A549 (cell line): ENCODE measurements at regions not wholly inside any gene's neighbourhood (a gene's known extent, or its start where the extent isn't known, plus 50 kb on each side); places are given as distances from the start of the nearest gene placed in this dataset.

Experiments used
- ATAC-seq, 2 experiments: fragments of 200-7000 bp in 1 of 2; fragments of >200 bp in 1 of 2; cut with Nextera tagmentation in 1 of 2; cut with Tn5 transposase in 1 of 2; 3 replicates each; pipeline versions ENCODE4 v1.8.0 to v1.9.1; 2018 to 2020; ENCODE audit warnings: mild to moderate bottlenecking in 1 of 2, moderate library complexity in 1 of 2
- CTCF ChIA-PET: fragments of 300-600 bp; sonication (Branson Sonifier 250); formaldehyde crosslinking; extraction: SDS; loops from one replicate; lab custom pipeline; 2021; ENCODE audit warnings: antibody characterized with exemption, inconsistent platforms; lab: Yijun Ruan, JAX
- POLR2A ChIA-PET: fragments of 350-600 bp; formaldehyde crosslinking; extraction: SDS; loops from one replicate; lab custom pipeline; 2021; ENCODE audit warnings: antibody characterized with exemption, inconsistent platforms; lab: Yijun Ruan, JAX
- DNase-seq, 2 experiments: peaks; one replicate each; pipeline versions ENCODE4 v3.0.0 to v3.0.0-alpha.2; 2011 to 2016; ENCODE audit warnings: low read depth in 1 of 2, low spot score in 1 of 2
- FAIRE-seq: peaks from 2 replicates; lab custom pipeline; 2011; peaks lifted over from hg19 to GRCh38; lab: Jason Lieb, UNC
- H3K27ac ChIP-seq, 2 experiments: fragments of >200 bp; sonication (Bioruptor Twin); formaldehyde crosslinking; 3 replicates each; pipeline ENCODE4 v1.5.1; 2016 to 2017
- H3K4me1 ChIP-seq: fragments of >200 bp; sonication (Bioruptor Twin); formaldehyde crosslinking; 3 replicates; pipeline ENCODE4 v1.6.1; 2016
- H3K4me2 ChIP-seq: fragments of >200 bp; sonication (Bioruptor Twin); formaldehyde crosslinking; 3 replicates; pipeline ENCODE4 v1.6.1; 2016
- H3K4me3 ChIP-seq: fragments of >200 bp; sonication (Bioruptor Twin); formaldehyde crosslinking; 3 replicates; pipeline ENCODE4 v1.5.1; 2016
- H3K9me3 ChIP-seq: fragments of >200 bp; sonication (Bioruptor Twin); formaldehyde crosslinking; 3 replicates; pipeline ENCODE4 v1.6.1; 2016
- ATOH8 ChIP-seq: fragments of 250-450 bp; sonication (Bioruptor Pico); IDR thresholded peaks from 2 replicates; pipeline ENCODE4 v1.5.0; 2020; ENCODE audit warnings: low read depth, mild to moderate bottlenecking, moderate library complexity
- BCL3 ChIP-seq: fragments of >200 bp; sonication (Bioruptor Twin); formaldehyde crosslinking; IDR thresholded peaks from 3 replicates; pipeline ENCODE4 v1.6.1; 2016
- CEBPB ChIP-seq, 2 experiments: fragments of >200 bp in 1 of 2; sonication (Bioruptor Twin) in 1 of 2; formaldehyde crosslinking in 1 of 2; IDR thresholded peaks; 2 replicates each; pipeline ENCODE4 v1.6.1; 2012 to 2016
- CHD2 ChIP-seq: fragments of 150-350 bp; IDR thresholded peaks from 2 replicates; pipeline ENCODE4 v1.6.1; 2014; ENCODE audit warnings: low read length; ENCODE audit not compliant: partially characterized antibody
- CHD4 ChIP-seq: fragments of 200-600 bp; sonication (generic); IDR thresholded peaks from 2 replicates; pipeline ENCODE4 v1.6.1; 2016; ENCODE audit warnings: antibody characterized with exemption, mild to moderate bottlenecking, borderline replicate concordance
- EHF ChIP-seq: fragments of 250-450 bp; sonication (Bioruptor Pico); IDR thresholded peaks from 2 replicates; pipeline ENCODE4 v1.5.0; 2020; ENCODE audit warnings: mild to moderate bottlenecking
- EP300 ChIP-seq, 2 experiments: fragments of >200 bp; sonication (Bioruptor Twin); formaldehyde crosslinking; IDR thresholded peaks; 2 replicates in 1 of 2; 3 replicates in 1 of 2; pipeline ENCODE4 v1.6.1; 2016 to 2017
- ESRRA ChIP-seq: fragments of 150-350 bp; IDR thresholded peaks from 2 replicates; pipeline ENCODE4 v1.6.1; 2014; ENCODE audit warnings: mild to moderate bottlenecking, low read length, borderline replicate concordance
- FOSB ChIP-seq: fragments of 250-450 bp; sonication (Bioruptor Pico); IDR thresholded peaks from 2 replicates; pipeline ENCODE4 v1.5.0; 2020; ENCODE audit warnings: mild to moderate bottlenecking, moderate library complexity
- HDAC2 ChIP-seq: fragments of 200-600 bp; sonication (generic); IDR thresholded peaks from 2 replicates; pipeline ENCODE4 v1.6.1; 2016
- HES2 ChIP-seq: fragments of >200 bp; sonication (Bioruptor Twin); formaldehyde crosslinking; IDR thresholded peaks from 2 replicates; pipeline ENCODE4 v1.6.1; 2016
- HEYL ChIP-seq: fragments of 250-450 bp; sonication (Bioruptor Pico); IDR thresholded peaks from 2 replicates; pipeline ENCODE4 v1.8.0; 2021; ENCODE audit warnings: mild to moderate bottlenecking, moderate library complexity
- HOXA7 ChIP-seq: fragments of 250-450 bp; sonication (Bioruptor Pico); IDR thresholded peaks from 2 replicates; pipeline ENCODE4 v1.5.0; 2020; ENCODE audit warnings: mild to moderate bottlenecking, moderate library complexity
- HOXB13 ChIP-seq: fragments of 250-450 bp; sonication (Bioruptor Pico); IDR thresholded peaks from 2 replicates; pipeline ENCODE4 v1.5.0; 2020; ENCODE audit warnings: low read depth, mild to moderate bottlenecking, moderate library complexity
- JUN ChIP-seq, 2 experiments: fragments of >200 bp; sonication (Bioruptor Twin); formaldehyde crosslinking; IDR thresholded peaks; 2 replicates in 1 of 2; 3 replicates in 1 of 2; pipeline ENCODE4 v1.6.1; 2016 to 2017
- KDM5A ChIP-seq: fragments of 200-600 bp; sonication (generic); IDR thresholded peaks from 2 replicates; pipeline ENCODE4 v1.6.1; 2016; ENCODE audit warnings: antibody characterized with exemption, mild to moderate bottlenecking
- MAFK ChIP-seq: fragments of 450-650 bp; IDR thresholded peaks from 2 replicates; pipeline ENCODE4 v1.6.1; 2014; ENCODE audit not compliant: partially characterized antibody
- MYC ChIP-seq: IDR thresholded peaks from 2 replicates; pipeline ENCODE4 v1.6.1; 2012; ENCODE audit warnings: mild to moderate bottlenecking, inconsistent platforms, low read length, improper control_type of control experiment, borderline replicate concordance
- NFE2L2 ChIP-seq: fragments of 150-350 bp; conservative IDR thresholded peaks from 2 replicates; pipeline ENCODE4 v1.6.1; 2014; ENCODE audit warnings: low read length
- POLR2A ChIP-seq: IDR thresholded peaks from 2 replicates; pipeline ENCODE4 v1.6.1; 2012; ENCODE audit warnings: mild to moderate bottlenecking, low read length
- RARB ChIP-seq: fragments of 250-450 bp; sonication (Bioruptor Pico); IDR thresholded peaks from 2 replicates; pipeline ENCODE4 v1.8.0; 2021; ENCODE audit warnings: mild to moderate bottlenecking, moderate library complexity
- RCOR1 ChIP-seq: fragments of 150-350 bp; IDR thresholded peaks from 2 replicates; pipeline ENCODE4 v1.6.1; 2014; ENCODE audit warnings: antibody characterized with exemption, low read length, low read depth
- REST ChIP-seq: fragments of 200-600 bp; sonication (generic); IDR thresholded peaks from 2 replicates; pipeline ENCODE4 v1.6.1; 2016; ENCODE audit warnings: antibody characterized with exemption, mild to moderate bottlenecking, moderate library complexity
- RFX5 ChIP-seq: fragments of 450-650 bp; IDR thresholded peaks from 2 replicates; pipeline ENCODE4 v1.7.1; 2014; ENCODE audit warnings: antibody characterized with exemption, mild to moderate bottlenecking, moderate library complexity
- SREBF2 ChIP-seq: fragments of 450-650 bp; IDR thresholded peaks from 2 replicates; pipeline ENCODE4 v1.6.1; 2014; ENCODE audit warnings: mild to moderate bottlenecking, moderate library complexity
- TP53 ChIP-seq: fragments of 250-450 bp; sonication (Bioruptor Pico); IDR thresholded peaks from 2 replicates; pipeline ENCODE4 v1.5.0; 2021; ENCODE audit warnings: mild to moderate bottlenecking, moderate library complexity
- USF2 ChIP-seq: fragments of 450-650 bp; IDR thresholded peaks from 2 replicates; pipeline ENCODE4 v1.6.1; 2014; ENCODE audit warnings: antibody characterized with exemption
- ZFP36 ChIP-seq: fragments of 450-650 bp; IDR thresholded peaks from 2 replicates; pipeline ENCODE4 v1.6.1; 2014; ENCODE audit warnings: borderline replicate concordance; ENCODE audit not compliant: partially characterized antibody
- ZNF302 ChIP-seq: fragments of 250-450 bp; sonication (Bioruptor Pico); IDR thresholded peaks from 2 replicates; pipeline ENCODE4 v1.9.0; 2021; ENCODE audit warnings: inconsistent platforms, mild to moderate bottlenecking, moderate library complexity
- ZSCAN20 ChIP-seq: fragments of 250-450 bp; sonication (Bioruptor Pico); IDR thresholded peaks from 2 replicates; pipeline ENCODE4 v1.8.0; 2022; ENCODE audit warnings: mild to moderate bottlenecking, moderate library complexity
- WGBS: methylation state at CpG from one replicate; pipeline ENCODE4 v1.1.6; 2017; ENCODE audit errors: missing lambda C conversion rate; 5-methylcytosine and 5-hydroxymethylcytosine counted together

- TF ChIP-seq MYC = no peak
- TF ChIP-seq, all 56 proteins: peak for 0
Measured at GRCh38 chr5:174503086-174503460, 221.3 kb upstream of the MSX2 start (continued).

- POLR2A ChIA-PET = no interaction called here
- peak overlapping the region; percentile 56 for H3K4me2 ChIP-seq
Measured at GRCh38 chr5:174503461-174504265, 220.7 kb upstream of the MSX2 start.

GRCh38 chr5:174504266-174504726 is 220.1 kb upstream of the MSX2 start:
- H3K4me1 ChIP-seq = peaks cover 8% of the 10 kb centered on the region; the same call in 1 of the 3 replicates
- FAIRE-seq (no peak), DNase-seq (no peak), ATAC-seq (no peak)
- H3K4me3 ChIP-seq = no peak overlapping the region
- WGBS = 72% methylated on average over 9 of the region's 9 CpGs
- H3K9me3 ChIP-seq = peaks cover 25% of the 10 kb centered on the region; the same call in 2 of the 3 replicates
- peak overlapping the region in 1 of 2 experiments; percentile 29; a peak in 2 of 6 replicates for H3K27ac ChIP-seq
- CTCF ChIA-PET = interaction anchor here (1.0 to 1.9 kb wide), 3 partner anchors 9 to 85 kb away, joined by 3 to 7 read pairs (median 5); no protein-coding TSS in a partner anchor
- POLR2A ChIA-PET = no interaction called here
- peak overlapping the region; percentile 56 for H3K4me2 ChIP-seq
- TF ChIP-seq USF2 (no peak), ZFP36 (no peak), ZSCAN20 (no peak), MAFK (no peak), NFE2L2 (no peak), EHF (CRISPR knock-in tag) (no peak), TP53 (CRISPR knock-in tag) (no peak), RCOR1 (no peak), JUN (IDR thresholded peaks at IDR 0.05) (no peak), RFX5 (no peak), CHD4 (no peak), HEYL (CRISPR knock-in tag) (no peak), POLR2A (no peak), KDM5A (no peak), HOXA7 (no peak), REST (no peak)

More at GRCh38 chr5:174503461-174504265, 220.7 kb upstream of the MSX2 start:
- H3K4me1 ChIP-seq = peaks cover 8% of the 10 kb centered on the region; the same call in 1 of the 3 replicates
- H3K9me3 ChIP-seq = peaks cover 26% of the 10 kb centered on the region
- TF ChIP-seq ESRRA (no peak), EHF (CRISPR knock-in tag) (no peak), ZFP36 (no peak), SREBF2 (no peak), BCL3 (no peak), ZNF302 (no peak), HES2 (0 out of 2 replicates have a peak, but pooled peaks have one; percentile 22), HDAC2 (no peak), EP300 (IDR thresholded peaks at IDR 0.05) (no peak), CHD2 (no peak), FOSB (CRISPR knock-in tag) (no peak), HOXB13 (no peak), RARB (no peak), NFE2L2 (no peak), ATOH8 (CRISPR knock-in tag) (no peak), TP53 (CRISPR knock-in tag) (no peak), CEBPB (IDR thresholded peaks at IDR 0.05) (peak; percentile 66 to 77)
- H3K27ac ChIP-seq = peak overlapping the region in 1 of 2 experiments; percentile 34; a peak in 3 of 6 replicates
- CTCF ChIA-PET = interaction anchor here (1.0 to 1.9 kb wide), 4 partner anchors 8 to 84 kb away, joined by 3 to 7 read pairs (median 4); no protein-coding TSS in a partner anchor
- no peak overlapping the region for H3K4me3 ChIP-seq
- FAIRE-seq = no peak
- WGBS = 25% methylated on average over 17 of the region's 17 CpGs
- peak; percentile 20 to 37 for DNase-seq
- peak; percentile 43 to 48; a peak in 2 of 6 replicates for ATAC-seq
